Brain microvascular endothelial cell (primary cell): ENCODE measurements at regions not wholly inside any gene's neighbourhood (a gene's known extent, or its start where the extent isn't known, plus 50 kb on each side); places are given as distances from the start of the nearest gene placed in this dataset.

Source experiments
- DNase-seq: peaks from one replicate; pipeline ENCODE4 v3.0.0-alpha.2; 2020
- H3K27ac ChIP-seq: fragments of 250-450 bp; sonication (Bioruptor Pico); 2 replicates; pipeline ENCODE4 v1.5.1; 2020; ENCODE audit warnings: mild to moderate bottlenecking, moderate library complexity
- H3K27me3 ChIP-seq: fragments of 250-450 bp; sonication (Bioruptor Pico); replicated peaks from 2 replicates; pipeline ENCODE4 v1.5.1; 2020; ENCODE audit warnings: mild to moderate bottlenecking
- H3K36me3 ChIP-seq: fragments of 250-450 bp; sonication (Bioruptor Pico); replicated peaks from 2 replicates; pipeline ENCODE4 v1.5.1; 2020; ENCODE audit warnings: mild to moderate bottlenecking
- H3K4me3 ChIP-seq: 2 replicates; pipeline ENCODE4 v1.5.1; 2011; ENCODE audit warnings: low read depth, mild to moderate bottlenecking, control low read depth, low read length, moderate library complexity
- in situ Hi-C: cut with HindIII; loops from 2 replicates; pipeline ENCODE4 v1.10.0; 2017; ENCODE audit warnings: low sequenced_read_pairs, low pct_ligation_motif_present
- TF ChIP-seq, protein P1 (sequence below): IDR thresholded peaks from 2 replicates; pipeline ENCODE4 v1.5.1; 2011; ENCODE audit warnings: low read depth, mild to moderate bottlenecking, moderate library complexity, low read length, control low read depth, inconsistent platforms; ENCODE audit errors: missing control alignments

DNA sequence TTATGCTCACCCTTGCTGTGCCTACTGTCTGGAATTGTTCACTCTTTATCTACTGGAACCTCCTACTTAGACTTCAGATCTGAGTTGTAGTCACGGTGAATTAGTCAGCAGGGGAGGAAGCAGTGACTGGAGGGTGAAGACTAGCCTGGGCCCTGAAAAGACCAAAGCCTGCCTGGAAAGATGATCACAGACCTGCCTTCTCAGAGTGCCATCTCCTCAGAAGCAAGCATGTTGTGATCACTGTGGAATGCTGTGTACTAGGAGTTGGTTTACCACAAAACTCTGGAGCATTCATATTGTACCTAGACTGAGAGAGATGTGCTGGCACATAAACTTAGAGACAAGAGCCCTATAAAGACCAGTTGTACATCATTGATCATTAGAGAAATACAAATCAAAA, 100.7 kb upstream of the SCN10A start:
- H3K4me3 ChIP-seq: no peak overlapping the region
- in situ Hi-C loops: no loop called here
- TF ChIP-seq, protein P1, sequence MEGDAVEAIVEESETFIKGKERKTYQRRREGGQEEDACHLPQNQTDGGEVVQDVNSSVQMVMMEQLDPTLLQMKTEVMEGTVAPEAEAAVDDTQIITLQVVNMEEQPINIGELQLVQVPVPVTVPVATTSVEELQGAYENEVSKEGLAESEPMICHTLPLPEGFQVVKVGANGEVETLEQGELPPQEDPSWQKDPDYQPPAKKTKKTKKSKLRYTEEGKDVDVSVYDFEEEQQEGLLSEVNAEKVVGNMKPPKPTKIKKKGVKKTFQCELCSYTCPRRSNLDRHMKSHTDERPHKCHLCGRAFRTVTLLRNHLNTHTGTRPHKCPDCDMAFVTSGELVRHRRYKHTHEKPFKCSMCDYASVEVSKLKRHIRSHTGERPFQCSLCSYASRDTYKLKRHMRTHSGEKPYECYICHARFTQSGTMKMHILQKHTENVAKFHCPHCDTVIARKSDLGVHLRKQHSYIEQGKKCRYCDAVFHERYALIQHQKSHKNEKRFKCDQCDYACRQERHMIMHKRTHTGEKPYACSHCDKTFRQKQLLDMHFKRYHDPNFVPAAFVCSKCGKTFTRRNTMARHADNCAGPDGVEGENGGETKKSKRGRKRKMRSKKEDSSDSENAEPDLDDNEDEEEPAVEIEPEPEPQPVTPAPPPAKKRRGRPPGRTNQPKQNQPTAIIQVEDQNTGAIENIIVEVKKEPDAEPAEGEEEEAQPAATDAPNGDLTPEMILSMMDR: no peak
- DNase-seq: peak; percentile 35
- no peak overlapping the region for H3K27ac ChIP-seq
- no peaks in the 10 kb centered on the region for H3K36me3 ChIP-seq
- no peaks in the 10 kb centered on the region for H3K27me3 ChIP-seq

DNA sequence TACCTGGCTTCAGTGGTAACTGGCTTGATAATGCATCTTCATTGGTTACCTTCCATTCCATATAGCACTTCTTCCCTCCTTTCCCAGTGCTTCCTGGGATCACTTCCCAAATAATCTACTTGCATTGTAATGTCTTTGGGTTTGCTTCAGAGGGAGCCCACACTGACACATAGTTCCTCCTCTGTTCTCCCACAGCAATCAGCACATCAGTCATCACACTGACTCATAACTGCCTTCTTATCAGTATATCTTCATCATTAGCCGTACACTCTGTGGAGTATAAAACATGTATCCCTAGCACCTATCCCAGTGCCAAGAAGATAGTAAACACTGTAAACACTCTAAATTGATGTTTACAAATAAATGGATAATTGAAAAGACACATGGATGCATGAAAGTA, 91.4 kb upstream of the SCN10A start:
- DNase-seq: peak; percentile 44
- no peaks in the 10 kb centered on the region for H3K27me3 ChIP-seq
- H3K27ac ChIP-seq: no peak overlapping the region
- TF ChIP-seq, protein P1: no peak
- in situ Hi-C loops: no loop called here
- no peaks in the 10 kb centered on the region for H3K36me3 ChIP-seq
- H3K4me3 ChIP-seq: no peak overlapping the region

DNA sequence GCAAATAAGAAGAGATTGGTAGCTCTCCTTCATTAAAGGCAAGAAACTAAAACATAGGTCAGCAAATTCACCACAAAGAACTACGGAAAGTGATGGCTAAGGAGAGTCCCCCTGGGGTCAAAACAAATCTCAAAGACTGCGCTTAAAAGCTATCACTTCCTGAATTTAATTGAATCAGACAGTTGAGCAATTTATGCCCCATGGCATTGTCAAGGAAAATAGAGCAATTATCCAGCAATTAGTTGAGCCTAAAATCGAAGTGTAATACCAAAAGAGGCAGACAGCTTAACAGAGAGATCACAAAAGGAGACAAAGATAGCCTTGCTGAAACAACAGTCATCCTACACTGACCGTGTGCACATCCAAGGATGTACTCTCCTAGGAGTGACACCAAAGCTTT, 74.4 kb upstream of the SCN10A start:
- TF ChIP-seq, protein P1: no peak
- in situ Hi-C loops: no loop called here

DNA sequence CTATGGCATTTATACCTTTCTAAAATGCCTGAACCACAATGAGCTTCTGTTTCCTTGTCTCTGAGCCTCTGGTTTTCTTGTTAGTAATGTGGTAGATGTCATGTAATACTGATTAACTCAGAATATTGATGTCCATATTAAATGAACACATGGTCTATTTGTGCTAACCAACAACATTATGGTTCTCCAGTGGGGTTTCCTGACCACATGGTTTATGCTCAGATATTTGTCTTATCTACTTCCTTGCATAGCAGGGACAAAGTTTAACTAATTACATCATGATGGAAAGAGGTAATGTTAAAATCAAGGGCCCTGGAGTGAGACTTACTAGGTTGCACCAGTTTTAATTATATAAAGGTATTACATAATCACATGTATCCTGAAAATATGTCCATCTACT, 62.6 kb upstream of the SCN10A start:
- in situ Hi-C loops: no loop called here
- TF ChIP-seq, protein P1: no peak
- Histone ChIP-seq H3K27me3 (no peaks in the 10 kb centered on the region), H3K27ac (no peak overlapping the region), H3K4me3 (no peak overlapping the region), H3K36me3 (no peaks in the 10 kb centered on the region)
- no peak for DNase-seq

More for the DNA sequence above, 74.4 kb upstream of the SCN10A start:
- Histone ChIP-seq H3K27me3 (no peaks in the 10 kb centered on the region), H3K36me3 (no peaks in the 10 kb centered on the region), H3K27ac (no peak overlapping the region), H3K4me3 (no peak overlapping the region)
- no peak for DNase-seq
